ENCODE measurements at regions not wholly inside any gene's neighbourhood (a gene's known extent, or its start where the extent isn't known, plus 50 kb on each side); places are given as distances from the start of the nearest gene placed in this dataset.
"Not testable (repeated sequence)": the region's sequence is repeated elsewhere in the genome, so short reads cannot be mapped to it uniquely, and the experiment has no call there.

DNA sequence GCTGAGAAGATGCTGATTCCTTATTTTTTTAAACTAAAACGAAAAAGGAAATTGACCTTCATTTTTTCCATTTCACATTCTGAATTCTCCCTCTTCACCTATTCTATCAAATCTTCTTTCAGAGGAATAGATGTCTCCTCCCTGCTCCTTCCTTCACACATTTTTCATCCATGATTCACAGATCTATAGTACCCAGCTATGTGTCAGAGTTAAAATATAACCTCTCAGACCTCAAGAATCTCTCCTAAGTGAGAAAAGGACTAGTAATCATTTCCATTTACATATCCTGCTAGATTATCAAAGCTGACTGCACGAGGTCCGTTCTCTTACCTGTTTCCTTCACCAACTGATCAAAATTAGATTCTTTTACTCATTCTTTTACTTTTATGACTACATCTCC lies 1297.6 kb upstream of the ALCAM start:
- TF ChIP-seq, protein P1, sequence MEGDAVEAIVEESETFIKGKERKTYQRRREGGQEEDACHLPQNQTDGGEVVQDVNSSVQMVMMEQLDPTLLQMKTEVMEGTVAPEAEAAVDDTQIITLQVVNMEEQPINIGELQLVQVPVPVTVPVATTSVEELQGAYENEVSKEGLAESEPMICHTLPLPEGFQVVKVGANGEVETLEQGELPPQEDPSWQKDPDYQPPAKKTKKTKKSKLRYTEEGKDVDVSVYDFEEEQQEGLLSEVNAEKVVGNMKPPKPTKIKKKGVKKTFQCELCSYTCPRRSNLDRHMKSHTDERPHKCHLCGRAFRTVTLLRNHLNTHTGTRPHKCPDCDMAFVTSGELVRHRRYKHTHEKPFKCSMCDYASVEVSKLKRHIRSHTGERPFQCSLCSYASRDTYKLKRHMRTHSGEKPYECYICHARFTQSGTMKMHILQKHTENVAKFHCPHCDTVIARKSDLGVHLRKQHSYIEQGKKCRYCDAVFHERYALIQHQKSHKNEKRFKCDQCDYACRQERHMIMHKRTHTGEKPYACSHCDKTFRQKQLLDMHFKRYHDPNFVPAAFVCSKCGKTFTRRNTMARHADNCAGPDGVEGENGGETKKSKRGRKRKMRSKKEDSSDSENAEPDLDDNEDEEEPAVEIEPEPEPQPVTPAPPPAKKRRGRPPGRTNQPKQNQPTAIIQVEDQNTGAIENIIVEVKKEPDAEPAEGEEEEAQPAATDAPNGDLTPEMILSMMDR (IDR thresholded peaks at IDR 0.05) = no peak
- H3K4me3 ChIP-seq = no peak overlapping the region
- H3K4me1 ChIP-seq = no peaks in the 10 kb centered on the region
- no peak overlapping the region for H3K27ac ChIP-seq
- H3K36me3 ChIP-seq = no peaks in the 10 kb centered on the region
- no peak for DNase-seq (ENCODE audit: low spot score in 2 of 2)
- H3K9me3 ChIP-seq = no peaks in the 10 kb centered on the region
- H3K27me3 ChIP-seq = no peaks in the 10 kb centered on the region
- intact Hi-C loops (cut with DNase I) = no loop called here

DNA sequence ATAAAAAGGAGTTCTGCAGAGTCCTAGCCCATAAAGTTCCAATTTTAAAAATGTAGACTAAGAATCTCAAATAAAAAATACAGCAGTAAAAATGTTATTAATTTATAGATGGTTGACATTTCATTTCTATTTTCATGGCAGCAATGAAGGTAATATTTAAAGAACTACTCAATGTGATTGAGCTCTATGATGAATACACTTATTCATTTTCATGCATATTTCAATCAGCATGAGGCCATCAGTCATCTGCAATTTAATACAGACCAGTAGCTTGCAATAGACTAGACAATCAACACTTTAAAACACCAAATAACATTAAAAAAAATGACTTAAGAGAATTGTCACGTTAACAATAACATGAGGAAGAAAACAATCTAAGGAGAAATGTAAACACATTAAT lies 1295.8 kb upstream of the ALCAM start:
- intact Hi-C loops (cut with DNase I) = no loop called here
- Histone ChIP-seq H3K9me3 (no peaks in the 10 kb centered on the region), H3K27ac (no peak overlapping the region), H3K4me1 (no peaks in the 10 kb centered on the region), H3K4me3 (no peak overlapping the region), H3K27me3 (no peaks in the 10 kb centered on the region), H3K36me3 (no peaks in the 10 kb centered on the region)
- TF ChIP-seq, protein P1 (IDR thresholded peaks at IDR 0.05) = no peak
- no peak for DNase-seq (ENCODE audit: low spot score in 2 of 2)

DNA sequence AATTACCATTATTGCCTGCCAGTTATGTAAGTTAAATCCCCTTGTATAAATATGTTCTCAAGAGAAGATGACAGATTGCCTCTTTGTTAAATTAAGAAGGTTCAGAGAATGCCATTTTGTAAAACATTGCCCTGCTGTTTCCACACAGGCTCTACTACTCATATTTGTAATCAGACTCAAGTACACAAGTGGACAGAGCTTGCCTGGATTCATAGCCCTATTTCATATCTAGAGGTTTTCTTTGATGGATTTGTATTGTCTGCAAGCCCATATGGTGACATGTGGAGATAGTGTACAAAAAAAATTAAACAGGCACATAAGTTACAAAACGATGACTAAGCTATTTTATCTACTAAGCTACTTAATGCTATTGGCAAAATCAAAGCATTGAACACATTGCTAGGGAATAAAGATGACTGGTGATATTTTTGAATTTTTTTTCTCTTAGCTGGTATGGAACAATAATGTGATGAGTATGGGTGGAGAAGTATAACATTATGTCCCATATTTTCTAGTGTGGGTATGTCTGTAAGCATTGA lies 1286.6 kb upstream of the ALCAM start:
- Histone ChIP-seq H3K27ac (no peak overlapping the region), H3K36me3 (no peaks in the 10 kb centered on the region), H3K4me3 (no peak overlapping the region), H3K4me1 (no peaks in the 10 kb centered on the region), H3K9me3 (no peaks in the 10 kb centered on the region), H3K27me3 (no peaks in the 10 kb centered on the region)
- intact Hi-C loops (cut with DNase I) = no loop called here
- DNase-seq (ENCODE audit: low spot score in 2 of 2) = no peak
- TF ChIP-seq, protein P1 (IDR thresholded peaks at IDR 0.05) = no peak

DNA sequence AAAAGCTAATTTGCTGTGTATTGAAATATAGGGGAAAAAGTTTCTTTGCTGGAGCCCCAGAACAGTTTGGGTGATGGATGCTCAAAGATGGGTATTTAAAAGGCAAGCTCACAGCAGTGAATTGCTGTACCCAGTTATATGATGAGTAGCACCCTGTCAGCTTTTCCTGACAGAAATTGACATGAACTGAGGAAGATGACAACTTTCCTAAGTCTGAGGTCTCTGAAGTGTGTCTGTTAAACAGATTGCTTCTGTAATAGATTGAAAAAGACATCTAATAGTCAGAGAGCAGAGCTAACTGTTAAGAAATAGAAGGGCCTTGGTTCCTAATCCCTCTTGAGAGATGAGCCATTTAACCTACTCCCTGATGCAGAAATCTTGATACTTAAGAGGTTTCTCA lies 1278.0 kb upstream of the ALCAM start:
- no peak overlapping the region for H3K27ac ChIP-seq
- intact Hi-C loops (cut with DNase I) = no loop called here
- no peak overlapping the region for H3K4me3 ChIP-seq
- TF ChIP-seq, protein P1 (IDR thresholded peaks at IDR 0.05) = no peak
- peaks cover 0 to 12% of the 10 kb centered on the region in 2 donors for H3K9me3 ChIP-seq
- H3K36me3 ChIP-seq = no peaks in the 10 kb centered on the region
- no peaks in the 10 kb centered on the region for H3K4me1 ChIP-seq
- H3K27me3 ChIP-seq = no peaks in the 10 kb centered on the region
- no peak for DNase-seq (ENCODE audit: low spot score in 2 of 2)

DNA sequence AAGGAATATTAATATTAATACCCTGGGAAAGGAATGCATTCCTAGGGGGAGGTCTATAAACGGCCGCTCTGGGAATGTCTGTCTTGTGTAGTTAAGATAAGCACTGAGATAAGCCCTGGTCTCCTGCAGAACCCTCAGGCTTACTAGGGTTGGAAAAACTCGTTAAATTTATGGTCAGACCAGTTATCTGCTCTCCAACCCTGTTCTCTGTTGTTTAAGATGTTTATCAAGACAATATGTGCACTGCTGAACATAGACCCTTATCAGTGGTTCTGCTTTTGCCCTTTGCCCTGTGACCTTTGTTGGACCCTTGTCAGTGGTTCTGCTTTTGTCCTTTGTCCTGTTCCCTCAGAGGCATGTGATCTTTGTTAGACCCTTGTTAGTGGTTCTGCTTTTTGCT lies 1276.7 kb upstream of the ALCAM start:
- H3K4me1 ChIP-seq; intact Hi-C loops (cut with DNase I); H3K27me3 ChIP-seq; H3K4me3 ChIP-seq; H3K27ac ChIP-seq; H3K36me3 ChIP-seq; DNase-seq (ENCODE audit: low spot score in 2 of 2): not testable (repeated sequence)
- peaks cover 0 to 12% of the 10 kb centered on the region in 2 donors for H3K9me3 ChIP-seq

DNA sequence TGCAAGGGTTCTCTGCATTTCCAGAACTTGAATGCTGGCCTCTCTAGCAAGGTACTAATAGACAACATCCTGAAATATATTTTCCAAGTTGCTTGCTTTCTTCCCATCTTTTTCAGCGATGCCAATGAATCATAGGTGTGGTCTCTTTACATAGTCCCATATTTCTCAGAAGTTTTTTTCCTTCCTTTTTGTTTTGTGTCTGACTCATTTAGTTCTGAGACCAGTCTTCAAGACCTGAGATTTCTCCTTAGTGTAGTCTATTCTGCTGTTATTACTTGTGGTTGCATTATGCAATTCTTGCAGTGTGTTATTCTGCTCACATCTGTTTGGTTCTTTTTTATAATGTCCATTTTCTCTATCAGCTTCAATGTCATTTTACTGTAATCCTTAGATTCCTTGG lies 1265.0 kb upstream of the ALCAM start:
- Histone ChIP-seq H3K9me3 (no peaks in the 10 kb centered on the region), H3K27me3 (no peaks in the 10 kb centered on the region), H3K27ac (no peak overlapping the region), H3K4me3 (no peak overlapping the region), H3K36me3 (no peaks in the 10 kb centered on the region), H3K4me1 (no peaks in the 10 kb centered on the region)
- intact Hi-C loops (cut with DNase I) = no loop called here
- TF ChIP-seq, protein P1 (IDR thresholded peaks at IDR 0.05) = no peak
- DNase-seq (ENCODE audit: low spot score in 2 of 2) = no peak

Data from ascending aorta (tissue), 2 donors.